UCSD-AML1 (cell line): ENCODE measurements at regions not wholly inside any gene's neighbourhood (a gene's known extent, or its start where the extent isn't known, plus 50 kb on each side); places are given as distances from the start of the nearest gene placed in this dataset.

Experiments used
- DNase-seq: peaks from one replicate; lab custom pipeline; 2025; ENCODE audit not compliant: unreplicated experiment; lab: John Stamatoyannopoulos, UW

DNA sequence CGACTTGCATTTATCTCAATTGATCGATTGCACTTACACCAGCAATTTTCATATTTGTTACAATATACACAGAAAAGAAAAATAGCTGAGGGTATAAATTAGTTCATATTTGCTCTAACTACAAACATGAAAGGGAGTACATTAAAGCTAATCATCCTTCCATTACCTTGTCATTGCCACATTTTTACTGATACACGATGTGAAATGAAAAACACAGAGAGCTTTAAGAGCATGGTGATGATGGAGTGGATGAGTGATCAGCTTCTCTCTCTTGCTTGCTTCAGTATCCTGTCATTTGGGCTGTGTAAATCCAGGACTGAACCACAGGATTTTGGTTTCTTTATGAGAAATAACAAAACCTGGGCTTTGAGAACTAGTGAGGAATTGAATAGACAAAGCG, 1207.5 kb upstream of the GOT2 start:
- no peak for DNase-seq

GRCh38 chr16:59920054-59920453, 1185.9 kb upstream of the GOT2 start:
- no peak for DNase-seq

GRCh38 chr16:59913666-59914065, 1179.5 kb upstream of the GOT2 start:
- DNase-seq, result no peak

DNA sequence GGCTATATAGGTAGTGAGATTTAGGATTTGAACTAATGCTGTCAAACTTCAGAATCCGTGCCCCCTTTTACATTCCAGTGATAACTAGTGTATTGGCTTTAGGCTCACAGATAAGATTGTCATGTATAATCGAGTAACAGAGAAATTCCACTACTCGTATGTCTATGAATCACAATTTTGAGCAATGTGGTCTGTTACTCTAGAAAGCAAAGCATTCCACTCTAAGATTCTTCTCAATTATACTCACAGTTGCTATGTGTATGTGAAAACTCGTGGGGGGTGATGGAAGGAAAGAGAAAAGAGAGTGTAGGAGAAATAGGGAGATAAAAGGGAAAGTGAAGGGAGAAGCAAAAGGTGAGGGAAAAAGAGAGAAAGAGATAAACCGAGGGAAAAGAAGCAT, 1175.1 kb upstream of the GOT2 start:
- no peak for DNase-seq

GRCh38 chr16:59907611-59908010, 1173.5 kb upstream of the GOT2 start:
- no peak for DNase-seq

DNA sequence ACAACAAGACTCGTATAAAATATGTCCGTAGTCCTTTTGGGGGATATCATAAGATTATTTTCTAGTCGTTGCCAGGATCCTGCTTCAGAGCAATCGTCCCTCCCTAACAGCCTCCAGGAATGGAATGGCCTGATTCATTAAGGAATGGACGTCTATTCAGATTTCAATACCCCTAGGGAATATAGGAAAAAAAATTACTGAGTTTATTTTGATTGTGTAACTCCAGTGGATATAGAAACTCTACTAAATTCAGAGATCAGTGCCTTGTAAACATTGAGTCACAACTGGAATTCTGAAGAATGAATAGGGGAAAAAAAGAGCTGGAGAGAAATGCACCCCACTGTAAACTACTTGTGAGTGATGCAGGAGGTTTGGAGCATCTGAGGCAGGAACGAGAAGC, 1171.5 kb upstream of the GOT2 start:
- DNase-seq, result no peak

GRCh38 chr16:59905131-59905530, 1171.0 kb upstream of the GOT2 start:
- no peak for DNase-seq

GRCh38 chr16:59899940-59900339, 1165.8 kb upstream of the GOT2 start:
- DNase-seq, result no peak

DNA sequence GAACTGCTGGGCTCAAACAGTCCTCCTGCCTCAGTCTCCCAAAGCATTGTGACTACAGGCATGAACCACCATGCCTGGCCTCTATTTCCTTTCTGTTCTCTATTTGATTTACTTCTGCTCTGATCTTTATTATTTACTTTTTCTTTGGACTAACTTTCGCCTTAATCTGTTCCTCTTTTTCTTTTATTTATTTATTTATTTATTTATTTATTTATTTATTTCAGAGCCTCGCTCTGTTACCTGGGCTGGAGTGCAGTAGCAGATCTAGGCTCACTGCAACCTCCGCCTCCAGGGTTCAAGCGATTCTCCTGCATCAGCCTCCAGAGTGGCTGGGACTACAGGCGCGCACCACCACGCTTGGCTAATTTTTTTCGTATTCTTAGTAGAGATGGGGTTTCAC, 1158.3 kb upstream of the GOT2 start:
- DNase-seq, result no peak

DNA sequence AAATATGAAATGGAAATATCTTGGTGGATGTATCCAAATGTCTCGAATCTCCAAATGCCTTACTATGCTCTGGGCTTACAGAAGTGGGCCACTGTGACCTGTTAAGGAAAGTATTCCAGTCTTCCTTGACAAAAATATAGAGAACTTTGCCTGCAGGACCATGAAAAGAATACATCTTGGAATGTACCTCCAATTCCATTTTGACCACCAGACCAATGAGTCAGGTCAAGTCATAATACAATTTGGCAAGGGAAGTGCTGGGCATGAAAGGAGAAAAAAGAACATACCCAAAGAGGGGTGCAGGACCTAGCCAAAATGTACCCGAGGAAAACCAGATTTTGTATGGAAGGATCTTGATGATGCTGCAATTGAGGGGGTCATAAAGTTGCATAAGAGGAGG, 1153.7 kb upstream of the GOT2 start:
- no peak for DNase-seq

GRCh38 chr16:59886021-59886420, 1151.9 kb upstream of the GOT2 start:
- no peak for DNase-seq

- DNase-seq, result no peak
These were observed 1147.3 kb upstream of the GOT2 start for GRCh38 chr16:59881376-59881775.

DNA sequence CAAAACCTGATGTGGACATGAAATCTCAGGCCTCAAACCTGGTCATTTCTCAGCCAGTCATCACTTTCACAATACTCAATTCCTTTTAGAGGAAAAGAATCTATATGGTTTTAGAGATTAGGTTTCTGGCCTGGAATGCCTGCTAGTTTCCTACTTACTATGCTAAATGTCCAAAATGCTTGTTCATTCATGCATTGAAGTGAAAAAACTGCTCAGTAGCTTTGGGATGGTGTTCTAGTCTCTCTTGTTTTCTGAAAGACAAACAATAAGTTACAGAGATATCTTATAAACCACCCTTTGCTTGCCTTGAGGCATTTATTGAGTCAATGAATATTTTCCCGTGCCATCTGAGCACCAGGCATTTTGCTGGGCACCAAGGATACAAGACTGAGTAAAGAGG, 1146.5 kb upstream of the GOT2 start:
- DNase-seq, result no peak

GRCh38 chr16:59878999-59879398, 1144.9 kb upstream of the GOT2 start:
- DNase-seq, result no peak

GRCh38 chr16:59878479-59878878, 1144.4 kb upstream of the GOT2 start:
- no peak for DNase-seq

DNA sequence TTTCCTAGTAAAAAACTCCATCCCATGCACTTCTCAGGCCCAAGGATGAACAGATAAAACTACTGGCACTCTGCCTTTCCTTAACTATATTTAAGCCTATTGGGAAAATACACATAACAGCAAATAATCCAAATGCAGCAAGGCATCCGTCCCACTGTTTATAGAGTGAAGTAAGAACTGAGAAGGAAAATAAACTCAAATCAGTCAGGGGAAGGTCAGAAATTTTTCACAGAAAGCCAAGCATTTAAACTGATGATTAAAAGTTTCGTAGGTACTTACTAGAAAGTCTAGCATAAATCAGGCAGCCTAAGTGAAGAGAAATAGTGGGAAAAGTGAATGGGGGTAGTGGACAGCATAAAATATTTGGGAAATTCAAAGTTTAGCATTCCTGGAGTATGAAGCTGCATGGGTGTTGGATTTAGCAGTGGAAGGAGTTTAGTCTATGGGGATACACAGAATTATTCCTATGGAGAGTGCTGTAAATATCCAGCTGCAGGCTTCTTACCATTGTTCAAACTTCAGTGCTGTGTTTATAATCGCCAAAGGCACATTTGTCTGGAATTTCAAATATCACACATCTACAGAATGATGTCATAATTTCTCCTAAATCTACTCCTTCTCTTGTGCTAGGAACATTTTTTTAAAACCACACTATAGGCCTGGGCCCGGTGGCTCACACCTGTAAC, 1131.0 kb upstream of the GOT2 start:
- no peak for DNase-seq

DNA sequence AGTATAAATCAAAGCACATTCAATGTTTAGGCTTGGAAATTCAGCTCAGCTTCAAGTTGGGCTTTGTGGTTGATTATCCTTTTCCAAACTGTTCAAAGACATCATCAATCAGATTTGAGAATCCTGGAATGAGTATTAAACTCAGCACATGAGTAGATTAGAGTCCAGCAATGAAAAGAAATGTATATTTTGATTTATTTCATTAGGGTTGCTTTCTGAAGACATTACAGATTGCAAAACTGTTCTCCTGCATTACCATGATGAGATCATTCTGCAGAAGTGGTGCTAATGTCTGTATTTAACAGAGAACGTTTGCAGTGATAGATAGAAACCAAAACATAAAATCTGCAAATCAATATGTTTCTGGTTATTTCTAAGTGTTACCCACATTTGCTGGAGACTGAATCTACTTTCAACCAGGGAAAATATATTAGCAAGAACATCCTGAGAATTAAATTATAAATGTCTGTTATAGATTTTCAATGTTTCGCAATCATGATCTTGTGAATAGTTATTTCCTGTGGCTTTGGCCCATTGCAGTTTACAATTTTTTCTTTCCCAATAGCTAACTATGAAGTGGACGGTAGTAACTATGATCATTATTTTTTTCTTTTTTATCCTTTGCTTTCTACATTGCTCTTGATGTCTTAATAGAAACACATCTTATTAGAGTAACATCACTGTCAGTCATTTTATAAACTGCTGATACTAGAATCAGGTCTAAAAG, 1125.7 kb upstream of the GOT2 start:
- DNase-seq, result no peak

- DNase-seq, result no peak
These were observed 1120.8 kb upstream of the GOT2 start for GRCh38 chr16:59854846-59855439.

DNA sequence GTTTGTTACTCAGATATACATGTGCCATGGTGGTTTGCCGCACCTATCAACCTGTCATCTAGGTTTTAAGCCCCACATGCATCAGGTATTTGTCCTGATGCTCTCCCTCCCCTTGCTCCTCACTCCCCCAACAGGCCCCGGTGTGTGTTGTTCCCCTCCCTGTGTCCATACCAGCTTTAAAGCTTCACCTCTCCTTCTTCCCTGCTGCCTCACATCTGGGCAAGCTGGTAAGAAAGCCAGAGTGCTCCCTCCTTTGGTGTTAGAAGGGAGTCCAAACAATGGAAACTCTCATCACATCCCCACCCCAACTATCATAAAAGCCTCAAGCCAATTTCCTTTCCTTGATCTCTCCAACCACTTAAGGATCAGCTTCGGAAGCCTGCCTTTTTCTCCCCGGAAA, 1115.6 kb upstream of the GOT2 start:
- DNase-seq, result no peak

DNA sequence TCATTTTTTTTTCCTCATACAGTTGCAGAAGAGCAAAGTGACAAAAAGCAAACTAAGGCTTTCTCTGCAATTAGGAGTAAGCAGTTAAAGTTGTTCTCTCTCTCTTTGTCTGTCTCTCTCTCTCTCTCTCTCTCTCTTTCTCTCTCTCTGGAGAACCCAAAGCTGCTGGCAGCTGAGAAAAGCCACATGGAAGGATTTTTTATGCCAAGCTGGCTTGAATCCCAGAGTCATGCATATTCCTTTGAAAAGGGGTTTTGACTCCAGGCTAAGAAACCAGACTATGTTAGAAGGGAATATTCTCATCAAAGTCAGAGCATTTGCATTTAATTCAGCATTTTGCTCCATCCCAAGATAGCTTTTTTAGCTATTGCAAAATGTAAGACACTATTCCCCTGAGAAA, 1114.2 kb upstream of the GOT2 start:
- DNase-seq, result no peak

GRCh38 chr16:59840169-59840568, 1106.1 kb upstream of the GOT2 start:
- DNase-seq, result no peak

DNA sequence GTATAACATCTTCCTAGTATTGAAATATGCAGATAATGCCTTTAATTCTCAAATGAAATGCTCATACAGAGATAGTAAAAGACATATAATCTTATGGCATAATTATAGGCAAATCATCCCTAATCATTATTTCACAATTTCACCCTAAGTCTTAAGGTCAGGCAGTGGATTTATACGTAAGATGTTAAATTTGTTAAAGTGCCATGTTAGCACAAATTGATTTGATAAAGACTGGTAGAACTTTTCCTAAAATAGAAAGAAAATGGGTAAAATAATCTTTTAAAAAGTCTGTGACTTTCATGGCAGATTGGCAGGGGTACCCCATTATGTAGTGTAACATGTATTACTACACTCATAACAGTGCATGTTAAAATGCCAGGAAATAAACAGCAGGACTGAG, 1092.7 kb upstream of the GOT2 start:
- no peak for DNase-seq
